ENCODE measurements at regions not wholly inside any gene's neighbourhood (a gene's known extent, or its start where the extent isn't known, plus 50 kb on each side); places are given as distances from the start of the nearest gene placed in this dataset.

GRCh38 chr15:58331913-58332675 is 99.7 kb upstream of the LIPC start (continued):
- TF ChIP-seq PPARG (CRISPR knock-in tag; conservative IDR thresholded peaks at IDR 0.05) (no peak), ZNF709 (CRISPR knock-in tag; IDR thresholded peaks at IDR 0.05) (no peak), KAT8 (CRISPR knock-in tag; IDR thresholded peaks at IDR 0.05) (peak; percentile 78), ZBTB14 (CRISPR knock-in tag; IDR thresholded peaks at IDR 0.05) (no peak), ZNF614 (CRISPR knock-in tag; IDR thresholded peaks at IDR 0.05; ENCODE audit: borderline replicate concordance) (peak; percentile 19; the same call in 1 of the 2 replicates), GATAD2A (CRISPR knock-in tag; IDR thresholded peaks at IDR 0.05) (peak; percentile 80), NFIC (IDR thresholded peaks at IDR 0.05; ENCODE audit: low read length) (peak; percentile 38; the same call in 1 of the 2 replicates), ARID5B (CRISPR knock-in tag; IDR thresholded peaks at IDR 0.05) (peak; percentile 91), ZSCAN9 (CRISPR knock-in tag; IDR thresholded peaks at IDR 0.05; ENCODE audit: borderline replicate concordance) (no peak; the same call in 1 of the 2 replicates), NFATC3 (CRISPR knock-in tag; IDR thresholded peaks at IDR 0.05) (no peak), SIX4 (CRISPR knock-in tag; IDR thresholded peaks at IDR 0.05) (0 out of 2 replicates have a peak, but pooled peaks have one; percentile 16), PRDM4 (CRISPR knock-in tag; IDR thresholded peaks at IDR 0.05; ENCODE audit: borderline replicate concordance) (no peak), NBN (conservative IDR thresholded peaks at IDR 0.05) (no peak), NCOR1 (IDR thresholded peaks at IDR 0.05; ENCODE audit: borderline replicate concordance, low read length) (no peak; the same call in 1 of the 2 replicates), POLR2AphosphoS5 (IDR thresholded peaks at IDR 0.05; ENCODE audit: low read depth, low read length) (peak; percentile 46), FOXA3 (CRISPR knock-in tag; IDR thresholded peaks at IDR 0.05) (peak; percentile 87)
- TF ChIP-seq, protein P1, sequence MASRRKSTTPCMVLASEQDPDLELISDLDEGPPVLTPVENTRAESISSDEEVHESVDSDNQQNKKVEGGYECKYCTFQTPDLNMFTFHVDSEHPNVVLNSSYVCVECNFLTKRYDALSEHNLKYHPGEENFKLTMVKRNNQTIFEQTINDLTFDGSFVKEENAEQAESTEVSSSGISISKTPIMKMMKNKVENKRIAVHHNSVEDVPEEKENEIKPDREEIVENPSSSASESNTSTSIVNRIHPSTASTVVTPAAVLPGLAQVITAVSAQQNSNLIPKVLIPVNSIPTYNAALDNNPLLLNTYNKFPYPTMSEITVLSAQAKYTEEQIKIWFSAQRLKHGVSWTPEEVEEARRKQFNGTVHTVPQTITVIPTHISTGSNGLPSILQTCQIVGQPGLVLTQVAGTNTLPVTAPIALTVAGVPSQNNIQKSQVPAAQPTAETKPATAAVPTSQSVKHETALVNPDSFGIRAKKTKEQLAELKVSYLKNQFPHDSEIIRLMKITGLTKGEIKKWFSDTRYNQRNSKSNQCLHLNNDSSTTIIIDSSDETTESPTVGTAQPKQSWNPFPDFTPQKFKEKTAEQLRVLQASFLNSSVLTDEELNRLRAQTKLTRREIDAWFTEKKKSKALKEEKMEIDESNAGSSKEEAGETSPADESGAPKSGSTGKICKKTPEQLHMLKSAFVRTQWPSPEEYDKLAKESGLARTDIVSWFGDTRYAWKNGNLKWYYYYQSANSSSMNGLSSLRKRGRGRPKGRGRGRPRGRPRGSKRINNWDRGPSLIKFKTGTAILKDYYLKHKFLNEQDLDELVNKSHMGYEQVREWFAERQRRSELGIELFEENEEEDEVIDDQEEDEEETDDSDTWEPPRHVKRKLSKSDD (CRISPR knock-in tag; IDR thresholded peaks at IDR 0.05; ENCODE audit: low read depth) = no peak
- TF ChIP-seq, protein P2, sequence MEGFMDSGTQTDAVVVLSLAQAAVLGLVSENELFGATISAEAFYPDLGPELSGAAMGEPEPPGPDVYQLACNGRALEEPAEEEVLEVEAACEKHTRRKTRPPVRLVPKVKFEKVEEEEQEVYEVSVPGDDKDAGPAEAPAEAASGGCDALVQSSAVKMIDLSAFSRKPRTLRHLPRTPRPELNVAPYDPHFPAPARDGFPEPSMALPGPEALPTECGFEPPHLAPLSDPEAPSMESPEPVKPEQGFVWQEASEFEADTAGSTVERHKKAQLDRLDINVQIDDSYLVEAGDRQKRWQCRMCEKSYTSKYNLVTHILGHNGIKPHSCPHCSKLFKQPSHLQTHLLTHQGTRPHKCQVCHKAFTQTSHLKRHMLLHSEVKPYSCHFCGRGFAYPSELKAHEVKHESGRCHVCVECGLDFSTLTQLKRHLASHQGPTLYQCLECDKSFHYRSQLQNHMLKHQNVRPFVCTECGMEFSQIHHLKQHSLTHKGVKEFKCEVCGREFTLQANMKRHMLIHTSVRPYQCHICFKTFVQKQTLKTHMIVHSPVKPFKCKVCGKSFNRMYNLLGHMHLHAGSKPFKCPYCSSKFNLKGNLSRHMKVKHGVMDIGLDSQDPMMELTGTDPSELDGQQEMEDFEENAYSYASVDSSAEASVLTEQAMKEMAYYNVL (CRISPR knock-in tag; IDR thresholded peaks at IDR 0.05; ENCODE audit: borderline replicate concordance) = no peak
